ENCODE measurements at regions not wholly inside any gene's neighbourhood (a gene's known extent, or its start where the extent isn't known, plus 50 kb on each side); places are given as distances from the start of the nearest gene placed in this dataset.
A peak's percentile ranks its signal among the peaks of the same experiment; 100 is the strongest.

- CTCF ChIA-PET, result no interaction called here
These were observed 445.2 kb downstream of the SQOR start for GRCh38 chr15:46080016-46080415.

More at GRCh38 chr15:46080016-46080415, 445.2 kb downstream of the SQOR start:
- no peak overlapping the region for H2BK120ac ChIP-seq (ENCODE audit: low read depth, low read length)
- H3K4ac ChIP-seq (ENCODE audit: low read depth, low read length), result peak overlapping the region; percentile 23; the same call in 1 of the 2 replicates
- no peak overlapping the region for H2BK15ac ChIP-seq (ENCODE audit: low read depth, low read length)
- H2AK9ac ChIP-seq (replicated peaks; ENCODE audit: low read depth, low read length, poor library complexity), result no peak overlapping the region
- H2BK5ac ChIP-seq (ENCODE audit: low read depth, low read length, poor library complexity, severe bottlenecking), result no peak overlapping the region
- BruUV-seq (replicated peaks), result no TSS peak
- H3K4me2 ChIP-seq (ENCODE audit: low read depth, low read length), result no peak overlapping the region
- H3K27ac ChIP-seq (ENCODE audit: insufficient read depth, low read length), result no peak overlapping the region
- ATAC-seq (ENCODE audit: low read depth) (peak; percentile 32), DNase-seq (no peak)
- H3K9me3 ChIP-seq (ENCODE audit: control insufficient read depth, insufficient read depth, low read length), result no peaks in the 10 kb centered on the region; the same call in 1 of the 2 replicates
- TF ChIP-seq RAD21 (IDR thresholded peaks at IDR 0.05; ENCODE audit: low read length) (no peak), MXI1 (IDR thresholded peaks at IDR 0.05; ENCODE audit: borderline replicate concordance, low read depth, low read length) (no peak), RCOR1 (IDR thresholded peaks at IDR 0.05; ENCODE audit: insufficient replicate concordance, low read length) (no peak), ELK1 (IDR thresholded peaks at IDR 0.05; ENCODE audit: borderline replicate concordance, low read depth, low read length) (no peak), MAZ (IDR thresholded peaks at IDR 0.05; ENCODE audit: borderline replicate concordance, low read depth, low read length) (no peak), NFE2L2 (IDR thresholded peaks at IDR 0.05; ENCODE audit: low read depth, low read length) (no peak), MAFK (IDR thresholded peaks at IDR 0.05; ENCODE audit: low read depth, low read length) (no peak), RFX5 (IDR thresholded peaks at IDR 0.05; ENCODE audit: low read depth, low read length) (no peak)
- TF ChIP-seq, protein P1, sequence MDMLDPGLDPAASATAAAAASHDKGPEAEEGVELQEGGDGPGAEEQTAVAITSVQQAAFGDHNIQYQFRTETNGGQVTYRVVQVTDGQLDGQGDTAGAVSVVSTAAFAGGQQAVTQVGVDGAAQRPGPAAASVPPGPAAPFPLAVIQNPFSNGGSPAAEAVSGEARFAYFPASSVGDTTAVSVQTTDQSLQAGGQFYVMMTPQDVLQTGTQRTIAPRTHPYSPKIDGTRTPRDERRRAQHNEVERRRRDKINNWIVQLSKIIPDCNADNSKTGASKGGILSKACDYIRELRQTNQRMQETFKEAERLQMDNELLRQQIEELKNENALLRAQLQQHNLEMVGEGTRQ (IDR thresholded peaks at IDR 0.05; ENCODE audit: low read depth, low read length), result no peak
- no peaks in the 10 kb centered on the region for H3K9me1 ChIP-seq (ENCODE audit: insufficient read depth, low read length)
- peak overlapping the region; percentile 74 for H2AFZ ChIP-seq (replicated peaks; ENCODE audit: low read length, poor library complexity)
- H3K4me3 ChIP-seq (ENCODE audit: insufficient read depth, low read depth, low read length), result no peak overlapping the region
- H4K20me1 ChIP-seq (ENCODE audit: insufficient read depth, low read length), result no peaks in the 10 kb centered on the region
- no peak overlapping the region for H3K56ac ChIP-seq (ENCODE audit: extremely low read depth, insufficient read depth, low read length)
- no peak overlapping the region for H2AK5ac ChIP-seq (ENCODE audit: low read depth, low read length)
- in situ Hi-C loops (cut with MboI; ENCODE audit: low sequenced_read_pairs) (no loop called here), intact Hi-C loops (cut with micrococcal nuclease) (loop anchor here (10.0 kb wide), 1 partner anchor 365 kb away; no protein-coding TSS in a partner anchor), dilution Hi-C loops (cut with HindIII; ENCODE audit: low sequenced_read_pairs, unreplicated experiment) (no loop called here)
- no peak overlapping the region for H2BK20ac ChIP-seq (ENCODE audit: low read depth, low read length)
- WGBS, 2 experiments (ENCODE audit: extremely low coverage in 2 of 2, insufficient read length in 1 of 2), result no CpG with 5 or more reads among the region's 7 CpGs
- no peak overlapping the region for H3K18ac ChIP-seq (ENCODE audit: low read depth, low read length)
- 0 out of 4 replicates have a peak overlapping the region, but pooled peaks of 1 of the 2 experiments have one; percentile 69 for H4K8ac ChIP-seq (ENCODE audit: low read depth in 2 of 2, low read length in 2 of 2)
- no peak overlapping the region for H3K14ac ChIP-seq (replicated peaks; ENCODE audit: low read depth, low read length)
- POLR2A ChIA-PET (ENCODE audit: unreplicated experiment), result no interaction called here
- no peaks in the 10 kb centered on the region for H3K27me3 ChIP-seq (ENCODE audit: control insufficient read depth, insufficient read depth, low read length)
- no peak overlapping the region for H4K5ac ChIP-seq (ENCODE audit: low read depth, low read length)
- H3K9ac ChIP-seq (ENCODE audit: low read depth, low read length), result no peak overlapping the region
- H3K36me3 ChIP-seq (ENCODE audit: control insufficient read depth, insufficient read depth, low read length), result no peaks in the 10 kb centered on the region
- no peaks in the 10 kb centered on the region for H3K4me1 ChIP-seq (ENCODE audit: control insufficient read depth, insufficient read depth, low read length)
- no peak overlapping the region for H3K23ac ChIP-seq (ENCODE audit: low read depth, low read length)
- no peaks in the 10 kb centered on the region for H3K79me1 ChIP-seq (ENCODE audit: low read depth in 1 of 2, low read length in 2 of 2)
- no peak overlapping the region for H4K91ac ChIP-seq (ENCODE audit: insufficient read depth, low read depth, low read length)

Data from IMR-90 (cell line).